Stimulated activated naive B cell treated with anti-CD40 and anti-IgM and Interleukin-4, amounts not matched to agents 10 μg/mL and 1 μg/mL and 100 μg/mL, for 72 hours (primary cell): ENCODE measurements at regions not wholly inside any gene's neighbourhood (a gene's known extent, or its start where the extent isn't known, plus 50 kb on each side); places are given as distances from the start of the nearest gene placed in this dataset.

Experiments
- ATAC-seq, 2 donors: fragments of 150-1000 bp; cut with Tn5 transposase; replicated peaks; 2 replicates each; pipeline ENCODE4 v1.10.0; 2021; ENCODE audit warnings: moderate library complexity in 1 of 2
- DNase-seq: peaks from one replicate; pipeline ENCODE4 v3.0.0; 2021
- H3K27ac Mint-ChIP-seq: one replicate; pipeline ENCODE4 v1.8.0; 2022; ENCODE audit warnings: mild to moderate bottlenecking, mixed read lengths
- H3K27me3 Mint-ChIP-seq, 2 donors: one replicate each; pipeline ENCODE4 v1.8.0; 2022; ENCODE audit warnings: mixed read lengths in 2 of 2
- H3K36me3 Mint-ChIP-seq, 2 donors: one replicate each; pipeline ENCODE4 v1.8.0; 2022; ENCODE audit warnings: mixed read lengths in 2 of 2, mild to moderate bottlenecking in 1 of 2
- H3K4me1 Mint-ChIP-seq, 2 donors: one replicate each; pipeline ENCODE4 v1.8.0; 2022; ENCODE audit warnings: mixed read lengths in 2 of 2, mild to moderate bottlenecking in 1 of 2
- H3K4me3 Mint-ChIP-seq, 2 donors: one replicate each; pipeline ENCODE4 v1.8.0; 2022; ENCODE audit warnings: mild to moderate bottlenecking in 2 of 2, mixed read lengths in 2 of 2, moderate library complexity in 1 of 2
- H3K9me3 Mint-ChIP-seq, 2 donors: one replicate each; pipeline ENCODE4 v1.8.0; 2022; ENCODE audit warnings: mixed read lengths in 2 of 2, mild to moderate bottlenecking in 1 of 2

GRCh38 chr10:36251068-36251467, 609.0 kb upstream of the FZD8 start:
- no peak overlapping the region for H3K4me3 Mint-ChIP-seq
- ATAC-seq (no peak), DNase-seq (no peak)
- H3K36me3 Mint-ChIP-seq: no peaks in the 10 kb centered on the region
- H3K4me1 Mint-ChIP-seq: no peaks in the 10 kb centered on the region
- no peaks in the 10 kb centered on the region for H3K9me3 Mint-ChIP-seq
- H3K27me3 Mint-ChIP-seq: no peaks in the 10 kb centered on the region
- H3K27ac Mint-ChIP-seq: no peak overlapping the region

- no peak for DNase-seq
- no peaks in the 10 kb centered on the region for H3K36me3 Mint-ChIP-seq
- no peaks in the 10 kb centered on the region for H3K4me1 Mint-ChIP-seq
- H3K4me3 Mint-ChIP-seq: no peak overlapping the region
- peaks cover 0 to 2% of the 10 kb centered on the region in 2 donors for H3K9me3 Mint-ChIP-seq
- H3K27ac Mint-ChIP-seq: no peak overlapping the region
- ATAC-seq: no peak
- no peaks in the 10 kb centered on the region for H3K27me3 Mint-ChIP-seq
Observed at GRCh38 chr10:36248304-36248981, 606.3 kb upstream of the FZD8 start.

GRCh38 chr10:36247478-36247877, 605.4 kb upstream of the FZD8 start:
- Mint-ChIP-seq H3K27me3 (no peaks in the 10 kb centered on the region), H3K4me3 (no peak overlapping the region), H3K27ac (no peak overlapping the region), H3K36me3 (no peaks in the 10 kb centered on the region), H3K9me3 (peaks cover 6 to 7% of the 10 kb centered on the region in 2 donors), H3K4me1 (no peaks in the 10 kb centered on the region)
- ATAC-seq: no peak
- no peak for DNase-seq

- no peak for ATAC-seq
- no peaks in the 10 kb centered on the region for H3K27me3 Mint-ChIP-seq
- DNase-seq: no peak
- H3K36me3 Mint-ChIP-seq: no peaks in the 10 kb centered on the region
- H3K4me3 Mint-ChIP-seq: no peak overlapping the region
- no peaks in the 10 kb centered on the region for H3K4me1 Mint-ChIP-seq
- H3K27ac Mint-ChIP-seq: no peak overlapping the region
- peaks cover 9 to 15% of the 10 kb centered on the region in 2 donors for H3K9me3 Mint-ChIP-seq
Observed at GRCh38 chr10:36236931-36237330, 594.8 kb upstream of the FZD8 start.

GRCh38 chr10:36236341-36236740, 594.2 kb upstream of the FZD8 start:
- DNase-seq: no peak
- H3K4me3 Mint-ChIP-seq: no peak overlapping the region
- H3K27me3 Mint-ChIP-seq: no peaks in the 10 kb centered on the region
- ATAC-seq: no peak
- H3K27ac Mint-ChIP-seq: no peak overlapping the region
- peaks cover 10 to 15% of the 10 kb centered on the region in 2 donors for H3K9me3 Mint-ChIP-seq
- no peaks in the 10 kb centered on the region for H3K4me1 Mint-ChIP-seq
- no peaks in the 10 kb centered on the region for H3K36me3 Mint-ChIP-seq

GRCh38 chr10:36232935-36233334, 590.8 kb upstream of the FZD8 start:
- DNase-seq: no peak
- Mint-ChIP-seq H3K9me3 (peaks cover 4 to 9% of the 10 kb centered on the region in 2 donors), H3K36me3 (no peaks in the 10 kb centered on the region), H3K4me3 (no peak overlapping the region), H3K4me1 (no peaks in the 10 kb centered on the region), H3K27me3 (no peaks in the 10 kb centered on the region), H3K27ac (no peak overlapping the region)
- ATAC-seq: no peak

- Mint-ChIP-seq H3K36me3 (no peaks in the 10 kb centered on the region), H3K27me3 (peaks cover 0 to 4% of the 10 kb centered on the region in 2 donors), H3K4me3 (no peak overlapping the region), H3K4me1 (no peaks in the 10 kb centered on the region), H3K27ac (no peak overlapping the region), H3K9me3 (peaks cover 2 to 3% of the 10 kb centered on the region in 2 donors)
- no peak for ATAC-seq
- DNase-seq: no peak
Observed at GRCh38 chr10:36224431-36224985, 582.4 kb upstream of the FZD8 start.

- Mint-ChIP-seq H3K9me3 (peaks cover 0 to 1% of the 10 kb centered on the region in 2 donors), H3K36me3 (no peaks in the 10 kb centered on the region)
Observed at GRCh38 chr10:36221101-36221500, 579.0 kb upstream of the FZD8 start.

GRCh38 chr10:36220151-36220550, 578.1 kb upstream of the FZD8 start:
- no peaks in the 10 kb centered on the region for H3K27me3 Mint-ChIP-seq
- no peak for ATAC-seq
- DNase-seq: no peak

More at GRCh38 chr10:36221101-36221500, 579.0 kb upstream of the FZD8 start:
- no peak for ATAC-seq
- Mint-ChIP-seq H3K4me1 (no peaks in the 10 kb centered on the region), H3K4me3 (no peak overlapping the region), H3K27ac (no peak overlapping the region), H3K27me3 (no peaks in the 10 kb centered on the region)
- no peak for DNase-seq

GRCh38 chr10:36211856-36212255, 569.8 kb upstream of the FZD8 start:
- H3K27me3 Mint-ChIP-seq: no peaks in the 10 kb centered on the region
- no peak for ATAC-seq
- H3K36me3 Mint-ChIP-seq: no peaks in the 10 kb centered on the region
- no peaks in the 10 kb centered on the region for H3K4me1 Mint-ChIP-seq
- H3K9me3 Mint-ChIP-seq: no peaks in the 10 kb centered on the region
- H3K27ac Mint-ChIP-seq: no peak overlapping the region
- no peak overlapping the region for H3K4me3 Mint-ChIP-seq
- no peak for DNase-seq

More at GRCh38 chr10:36220151-36220550, 578.1 kb upstream of the FZD8 start:
- Mint-ChIP-seq H3K27ac (no peak overlapping the region), H3K9me3 (peaks cover 0 to 1% of the 10 kb centered on the region in 2 donors), H3K4me1 (no peaks in the 10 kb centered on the region), H3K4me3 (no peak overlapping the region), H3K36me3 (no peaks in the 10 kb centered on the region)

GRCh38 chr10:36209480-36209879, 567.4 kb upstream of the FZD8 start:
- Mint-ChIP-seq H3K4me3 (no peak overlapping the region), H3K27ac (no peak overlapping the region), H3K9me3 (peaks cover 0 to 3% of the 10 kb centered on the region in 2 donors), H3K27me3 (no peaks in the 10 kb centered on the region), H3K4me1 (no peaks in the 10 kb centered on the region), H3K36me3 (no peaks in the 10 kb centered on the region)
- DNase-seq (no peak), ATAC-seq (no peak)

- H3K4me3 Mint-ChIP-seq: no peak overlapping the region
- no peak overlapping the region for H3K27ac Mint-ChIP-seq
- no peaks in the 10 kb centered on the region for H3K27me3 Mint-ChIP-seq
- DNase-seq (no peak), ATAC-seq (no peak)
- no peaks in the 10 kb centered on the region for H3K36me3 Mint-ChIP-seq
- no peaks in the 10 kb centered on the region for H3K4me1 Mint-ChIP-seq
- peaks cover 0 to 9% of the 10 kb centered on the region in 2 donors for H3K9me3 Mint-ChIP-seq
Observed at GRCh38 chr10:36202881-36203280, 560.8 kb upstream of the FZD8 start.

GRCh38 chr10:36200577-36200976, 558.5 kb upstream of the FZD8 start:
- DNase-seq: no peak
- peaks cover 0 to 11% of the 10 kb centered on the region in 2 donors for H3K9me3 Mint-ChIP-seq
- no peaks in the 10 kb centered on the region for H3K4me1 Mint-ChIP-seq
- ATAC-seq: no peak
- no peak overlapping the region for H3K4me3 Mint-ChIP-seq
- H3K27ac Mint-ChIP-seq: no peak overlapping the region
- no peaks in the 10 kb centered on the region for H3K27me3 Mint-ChIP-seq
- H3K36me3 Mint-ChIP-seq: no peaks in the 10 kb centered on the region

GRCh38 chr10:36198322-36198721, 556.2 kb upstream of the FZD8 start:
- no peak for DNase-seq
- H3K4me3 Mint-ChIP-seq: no peak overlapping the region
- H3K27ac Mint-ChIP-seq: no peak overlapping the region
- H3K27me3 Mint-ChIP-seq: no peaks in the 10 kb centered on the region
- peaks cover 0 to 15% of the 10 kb centered on the region in 2 donors for H3K9me3 Mint-ChIP-seq
- no peaks in the 10 kb centered on the region for H3K36me3 Mint-ChIP-seq
- no peaks in the 10 kb centered on the region for H3K4me1 Mint-ChIP-seq
- ATAC-seq: no peak

GRCh38 chr10:36195364-36195763, 553.3 kb upstream of the FZD8 start:
- no peak overlapping the region for H3K4me3 Mint-ChIP-seq
- no peak for DNase-seq
- no peak for ATAC-seq
- H3K9me3 Mint-ChIP-seq: peaks cover 12 to 30% of the 10 kb centered on the region in 2 donors
- H3K27me3 Mint-ChIP-seq: no peaks in the 10 kb centered on the region
- H3K36me3 Mint-ChIP-seq: no peaks in the 10 kb centered on the region
- no peaks in the 10 kb centered on the region for H3K4me1 Mint-ChIP-seq
- no peak overlapping the region for H3K27ac Mint-ChIP-seq
